GM19468 (cell line): ENCODE measurements at regions not wholly inside any gene's neighbourhood (a gene's known extent, or its start where the extent isn't known, plus 50 kb on each side); places are given as distances from the start of the nearest gene placed in this dataset.

ENCODE experiments used
- ATAC-seq: cut with Tn5 transposase; IDR thresholded peaks from one replicate; pipeline ENCODE4 v1.9.1; 2021; ENCODE audit warnings: mild to moderate bottlenecking, moderate library complexity, moderate number of reproducible peaks; ENCODE audit not compliant: unreplicated experiment; ENCODE audit errors: extremely low read depth

DNA sequence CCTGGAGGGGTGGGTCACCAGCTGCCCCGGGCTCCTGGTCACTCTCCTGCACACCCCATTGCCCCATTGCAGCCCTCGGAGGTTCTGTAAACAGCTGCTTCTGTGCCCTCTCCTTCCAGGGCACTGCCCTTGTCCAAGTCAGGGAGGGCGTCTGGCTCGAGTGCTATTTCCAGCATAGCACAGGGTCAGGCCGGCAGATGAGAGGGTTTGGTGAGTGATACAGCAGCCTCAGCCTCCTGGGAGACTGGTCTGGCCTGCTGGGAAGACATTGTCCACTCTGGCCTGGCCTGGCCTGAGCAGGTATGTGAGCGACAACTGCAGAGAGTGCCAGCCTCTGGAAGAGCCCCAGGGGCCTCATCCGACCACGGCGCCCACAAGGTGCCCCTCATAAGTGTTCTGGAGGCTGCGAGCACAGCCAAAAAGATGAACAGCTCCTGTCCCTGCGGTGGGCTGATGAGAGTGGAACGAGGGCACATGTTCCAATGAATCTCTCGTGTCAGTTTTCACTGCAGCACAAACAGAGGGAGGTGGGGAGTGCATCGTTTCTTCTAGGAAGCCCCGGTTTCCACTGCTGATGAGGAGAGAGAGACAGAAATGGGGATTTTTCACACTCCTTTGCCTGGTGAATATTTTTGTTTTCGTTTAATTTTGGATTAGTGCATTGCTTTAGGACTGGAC lies 105.8 kb upstream of the SDK2 start:
- no peak for ATAC-seq

DNA sequence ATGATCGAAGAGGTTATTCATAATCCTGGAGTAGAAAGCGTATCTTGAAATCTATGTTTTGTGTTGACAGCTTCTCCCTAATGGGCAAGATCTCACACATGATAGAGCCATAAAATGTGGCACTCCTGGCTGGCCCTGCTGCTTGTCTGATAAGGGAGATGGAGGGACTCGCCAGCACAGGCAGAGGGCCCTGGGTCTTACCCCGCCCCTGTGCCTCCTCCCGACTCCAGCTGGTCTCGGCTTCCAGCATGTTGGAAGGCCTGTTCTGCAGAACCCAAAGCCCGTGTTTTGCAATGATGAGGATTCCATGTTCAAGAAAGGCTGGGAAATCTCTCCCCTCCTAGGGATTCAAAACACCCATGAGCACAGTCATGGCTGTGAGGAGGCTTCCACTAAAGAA lies 106.7 kb upstream of the SDK2 start:
- ATAC-seq: no peak

DNA sequence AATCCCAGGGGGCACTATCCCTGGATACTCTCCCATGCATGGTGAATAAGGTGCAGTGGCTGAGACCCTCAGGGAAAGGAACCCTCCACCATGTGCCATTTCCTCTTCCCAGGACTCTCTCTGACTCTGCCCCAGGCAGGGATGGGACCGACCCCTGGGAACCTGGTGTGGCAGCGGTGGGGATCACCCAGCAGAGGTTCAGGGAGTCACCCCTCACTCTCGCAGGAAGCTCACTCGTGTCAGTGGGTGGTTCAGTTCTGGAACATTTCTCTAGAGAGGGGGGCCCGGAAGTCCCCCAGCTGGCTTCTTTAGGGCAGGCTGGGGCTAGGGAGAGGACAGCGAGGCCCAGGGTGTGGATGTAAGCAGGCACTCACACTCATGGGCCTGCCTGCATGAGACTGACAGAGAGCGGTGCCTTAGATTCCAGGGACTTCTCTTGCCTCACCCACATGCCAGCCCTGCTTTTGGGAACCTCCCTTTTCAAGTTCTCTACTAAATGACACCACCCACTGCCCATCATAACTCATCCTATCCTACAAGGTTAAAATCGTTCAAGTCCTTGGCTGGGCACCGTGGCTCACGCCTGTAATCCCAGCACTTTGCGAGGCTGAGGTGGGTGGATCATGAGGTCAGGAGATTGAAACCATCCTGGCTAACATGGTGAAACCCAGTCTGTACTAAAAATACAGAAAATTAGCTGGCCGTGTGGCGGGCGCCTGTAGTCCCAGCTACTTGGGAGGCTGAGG lies 109.7 kb upstream of the SDK2 start:
- no peak for ATAC-seq

DNA sequence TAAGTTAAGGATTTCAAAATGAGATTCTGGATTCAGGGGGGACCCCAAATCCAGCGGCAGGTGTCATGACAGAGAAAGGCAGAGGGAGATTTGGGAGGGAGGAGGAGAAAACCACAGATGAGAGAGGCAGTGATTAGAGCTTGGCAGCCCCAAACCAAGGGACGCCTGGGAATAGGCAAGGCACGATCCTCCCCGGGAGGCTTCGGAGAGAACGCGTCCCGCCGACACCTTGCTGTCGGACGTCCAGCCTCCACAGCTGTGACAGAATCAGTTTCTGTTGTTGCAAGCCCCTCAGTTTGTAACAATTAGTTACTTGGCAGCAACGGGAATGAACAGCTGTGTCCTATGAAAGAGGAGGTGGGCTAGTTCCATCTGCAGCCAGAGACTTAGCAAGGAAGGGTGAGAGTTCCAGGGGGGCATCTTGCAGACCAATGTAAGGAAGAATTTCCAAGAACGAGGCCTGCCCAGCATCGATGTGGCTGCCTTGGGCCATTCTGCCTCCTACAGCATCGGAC lies 110.7 kb upstream of the SDK2 start:
- ATAC-seq: no peak

DNA sequence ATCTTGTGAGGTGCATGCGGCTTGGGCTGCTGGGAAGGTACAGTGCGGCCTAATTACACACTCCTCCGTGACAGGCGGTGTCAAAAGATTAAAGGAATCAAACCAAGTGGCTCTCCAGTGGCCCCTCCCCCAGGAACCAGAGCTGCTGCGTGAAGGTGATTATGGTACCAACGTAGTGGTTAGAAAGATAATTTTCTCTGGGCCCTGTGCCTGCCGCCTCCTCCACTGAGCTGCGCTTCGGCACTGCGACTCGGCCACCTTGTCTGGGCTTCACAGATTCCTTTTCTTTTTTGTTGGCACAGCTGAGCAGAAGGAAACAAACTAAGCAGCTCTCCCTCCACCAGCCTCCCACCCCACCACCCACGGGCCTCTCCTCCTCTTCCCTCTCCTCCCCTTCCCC lies 113.2 kb upstream of the SDK2 start:
- ATAC-seq: no peak

DNA sequence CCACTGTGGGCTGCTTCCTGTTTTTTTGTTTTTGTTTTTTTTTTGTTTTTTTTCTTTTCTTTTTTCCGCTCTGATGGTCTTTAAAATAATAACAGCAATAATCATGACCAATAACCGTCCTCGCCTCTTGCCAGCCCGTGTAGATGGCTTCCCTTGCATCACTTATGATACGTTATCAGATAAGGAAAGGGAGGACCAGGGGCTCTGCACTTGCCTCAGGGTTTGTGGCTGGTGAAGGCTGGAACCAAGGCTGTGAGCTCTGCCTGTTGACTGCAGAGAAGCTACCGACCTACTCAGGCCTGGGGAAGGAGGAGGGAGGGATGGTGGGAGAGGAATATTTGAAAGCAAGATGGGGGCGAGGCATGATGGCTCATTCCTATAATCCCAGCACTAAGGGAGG lies 114.0 kb upstream of the SDK2 start:
- ATAC-seq: no peak

DNA sequence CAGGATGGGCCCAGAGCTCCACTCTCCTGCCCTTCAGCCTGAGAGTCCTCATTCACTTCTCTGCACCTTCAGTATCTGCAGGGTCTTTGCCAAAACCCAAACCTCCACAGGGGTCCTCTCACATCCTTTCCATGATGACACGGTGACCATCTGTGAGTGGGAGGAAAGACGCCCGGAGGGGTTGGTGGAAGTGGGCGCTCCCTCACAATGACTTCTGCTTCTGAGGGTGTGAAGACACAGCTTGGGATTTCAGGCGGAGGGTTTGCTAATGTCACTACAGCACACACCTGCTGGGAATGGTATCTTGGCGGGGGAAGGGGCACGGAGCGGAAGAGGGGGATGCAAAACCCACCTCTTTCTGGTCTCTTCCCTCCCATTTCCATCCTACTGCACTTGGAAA lies 115.1 kb upstream of the SDK2 start:
- no peak for ATAC-seq

DNA sequence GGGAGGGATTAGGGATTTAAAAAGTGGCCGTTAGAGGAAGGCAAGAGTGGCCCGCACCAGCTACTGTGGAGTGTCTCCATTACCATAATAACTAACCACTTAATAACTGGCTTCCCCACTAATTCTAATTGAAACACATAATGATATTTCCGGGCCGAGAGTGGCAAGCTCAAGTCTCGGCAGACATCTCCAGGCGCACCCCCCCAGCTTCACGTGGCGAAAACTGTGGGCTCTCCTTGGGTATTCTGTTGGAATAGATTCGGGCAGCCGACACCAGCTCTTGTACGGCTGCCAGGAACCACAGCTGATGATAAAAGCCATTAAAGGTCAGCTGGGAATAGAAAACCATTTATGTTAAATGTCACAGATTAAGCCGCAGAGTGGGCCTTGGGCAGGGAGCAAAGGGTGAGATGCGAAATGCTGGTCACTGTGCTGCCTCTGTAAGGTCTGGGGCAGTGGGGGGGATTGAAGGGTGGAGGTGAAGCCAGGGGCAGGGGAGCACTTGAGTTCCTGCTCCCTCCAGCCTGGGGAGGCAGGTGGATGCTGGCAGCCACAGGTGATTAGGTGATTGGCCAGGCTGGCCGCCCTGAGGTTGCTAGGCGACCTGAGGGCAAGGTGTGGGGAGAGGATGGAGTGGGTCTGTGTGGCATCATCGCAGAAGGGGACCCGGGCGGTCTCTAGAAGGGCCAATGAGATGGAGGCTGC lies 115.6 kb upstream of the SDK2 start:
- no peak for ATAC-seq

DNA sequence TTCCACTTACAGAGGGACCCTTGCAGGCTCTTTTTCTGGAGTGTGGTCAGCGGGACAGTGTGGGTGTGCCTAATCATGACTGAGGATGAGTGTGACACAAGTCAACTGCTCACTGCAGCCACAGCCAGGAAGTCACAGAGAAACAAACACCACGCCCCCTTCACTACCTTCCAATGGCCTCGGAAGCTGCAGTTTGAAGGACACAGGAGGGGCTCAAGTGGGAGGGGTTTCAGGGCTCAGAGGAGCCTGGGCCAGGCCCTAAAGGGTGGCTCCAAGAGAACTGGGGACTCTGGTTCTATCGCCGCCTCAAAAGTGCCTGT lies 116.2 kb upstream of the SDK2 start:
- no peak for ATAC-seq

DNA sequence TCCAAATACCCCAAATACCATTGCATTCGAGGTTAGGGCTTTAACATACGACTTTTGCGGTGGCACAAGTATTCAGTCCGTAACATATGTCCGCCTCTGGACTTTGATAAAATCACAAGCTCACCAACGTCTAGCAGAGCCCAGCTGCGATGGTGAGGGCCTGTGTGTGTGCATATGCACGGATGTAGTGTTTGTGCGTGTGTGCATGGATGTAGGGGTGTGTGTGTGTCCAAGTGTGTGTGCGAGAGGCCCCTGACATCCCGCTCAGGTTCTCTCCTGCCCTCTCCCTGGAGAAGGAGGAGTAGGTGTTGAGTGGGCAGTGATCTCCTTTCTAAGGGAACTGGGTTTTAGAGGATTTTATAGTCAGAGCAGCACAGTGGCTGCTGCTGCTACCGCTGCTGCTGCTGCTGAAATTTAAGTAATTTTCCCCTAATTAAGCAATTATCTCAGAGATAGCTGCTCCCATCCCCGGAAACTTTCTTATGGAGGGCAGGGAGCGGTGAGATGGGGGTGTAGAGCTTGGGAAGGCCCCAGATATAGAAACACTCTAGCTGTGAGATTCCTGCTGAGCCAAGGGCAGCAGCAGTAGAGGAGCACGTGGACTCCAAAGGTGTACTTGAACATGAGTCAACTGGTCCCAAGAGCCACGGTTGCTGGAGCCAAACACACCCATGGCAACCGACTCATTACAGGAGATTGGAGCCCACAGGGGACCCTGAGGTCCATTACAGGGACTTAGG lies 121.7 kb upstream of the SDK2 start:
- no peak for ATAC-seq

DNA sequence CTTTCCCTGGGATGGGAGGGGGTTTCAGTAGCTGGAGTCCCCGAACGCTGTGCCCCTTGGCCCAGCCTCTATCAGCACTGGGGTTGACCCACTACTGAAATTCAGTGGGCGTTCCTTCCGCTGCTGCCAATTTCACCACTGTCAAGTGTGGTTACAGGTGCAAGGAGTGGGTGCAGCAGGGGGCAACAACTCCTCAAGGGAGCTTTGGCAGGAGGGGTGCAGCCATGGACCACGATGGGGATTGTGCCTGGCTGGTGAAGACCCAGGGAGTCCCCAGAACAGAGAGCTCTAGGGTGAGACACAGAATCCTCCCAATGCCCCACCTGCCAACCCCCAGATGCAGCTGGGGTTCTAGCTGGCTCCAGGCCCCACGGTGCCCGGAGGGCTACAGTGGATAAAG lies 123.5 kb upstream of the SDK2 start:
- ATAC-seq: no peak

DNA sequence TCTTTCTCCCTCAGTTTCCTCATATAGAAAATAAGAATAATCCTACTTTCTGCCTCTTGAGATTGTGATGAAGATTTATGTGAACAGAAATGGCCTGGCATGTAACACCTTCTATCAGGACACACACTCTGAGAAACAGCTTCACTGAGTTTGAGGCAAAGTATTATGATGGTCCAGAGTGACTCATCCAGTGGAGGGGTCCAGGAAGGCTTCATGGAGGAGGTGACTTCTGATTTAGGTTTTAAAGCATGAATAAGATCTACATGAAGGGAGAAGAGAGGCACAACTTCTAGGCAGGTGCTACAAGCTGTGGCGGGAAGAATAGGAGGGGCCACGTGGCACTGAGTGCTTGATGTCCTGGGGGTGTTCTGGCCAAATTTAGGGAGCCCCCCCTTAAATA lies 124.4 kb upstream of the SDK2 start:
- ATAC-seq: no peak

DNA sequence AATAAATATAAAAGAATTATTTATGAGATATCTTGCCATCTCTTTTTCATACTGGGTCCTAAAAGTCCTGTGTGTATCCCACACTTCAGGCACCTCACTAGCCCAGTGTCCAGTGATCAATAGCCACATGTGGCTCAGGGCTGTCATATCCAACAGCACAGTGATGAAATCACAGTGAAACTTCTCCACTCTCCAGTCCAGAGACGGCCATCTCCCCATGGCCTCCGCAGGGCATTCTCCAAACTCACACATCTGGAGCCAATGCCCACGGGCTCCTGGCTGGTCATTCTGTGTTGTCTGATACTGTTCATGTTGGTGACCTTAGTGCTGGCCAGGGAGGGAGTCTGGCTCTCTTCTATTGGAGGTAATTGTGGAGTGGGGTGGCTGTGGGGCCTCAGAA lies 125.2 kb upstream of the SDK2 start:
- no peak for ATAC-seq

DNA sequence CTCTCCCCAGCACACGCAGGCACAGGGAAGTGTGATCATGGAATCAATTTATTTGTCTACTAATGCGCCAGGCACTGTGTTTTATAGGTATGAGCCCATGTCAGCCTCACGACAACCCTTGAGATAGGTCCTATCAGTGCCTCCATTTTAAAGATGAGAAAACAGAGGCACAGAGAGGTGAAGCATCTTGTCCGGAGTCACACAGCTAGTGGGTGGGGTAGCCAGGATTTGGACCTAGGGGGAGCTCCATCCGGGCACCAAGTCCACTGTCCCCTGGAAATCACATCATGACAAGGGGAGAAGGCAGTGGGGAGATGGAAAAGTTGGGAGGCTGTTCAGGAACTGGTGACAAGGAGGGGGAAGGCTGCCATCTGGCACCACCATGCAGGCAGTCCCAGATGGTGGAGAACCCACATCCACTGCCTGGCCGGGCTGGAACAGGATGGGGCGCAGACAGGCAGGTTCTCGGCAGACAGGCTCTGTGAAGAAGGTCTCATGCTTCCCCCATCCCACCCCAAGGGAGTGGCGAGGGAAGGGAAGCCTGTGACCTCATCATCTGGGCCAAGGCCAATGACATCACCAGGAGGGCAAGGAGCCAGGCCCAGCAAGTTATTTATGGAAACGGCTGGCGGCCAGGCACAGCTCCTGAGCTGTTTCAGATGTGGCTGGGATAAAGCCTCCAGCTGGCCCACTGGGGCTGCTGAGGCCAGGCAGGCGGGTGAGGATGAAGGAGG lies 126.0 kb upstream of the SDK2 start:
- ATAC-seq: no peak

DNA sequence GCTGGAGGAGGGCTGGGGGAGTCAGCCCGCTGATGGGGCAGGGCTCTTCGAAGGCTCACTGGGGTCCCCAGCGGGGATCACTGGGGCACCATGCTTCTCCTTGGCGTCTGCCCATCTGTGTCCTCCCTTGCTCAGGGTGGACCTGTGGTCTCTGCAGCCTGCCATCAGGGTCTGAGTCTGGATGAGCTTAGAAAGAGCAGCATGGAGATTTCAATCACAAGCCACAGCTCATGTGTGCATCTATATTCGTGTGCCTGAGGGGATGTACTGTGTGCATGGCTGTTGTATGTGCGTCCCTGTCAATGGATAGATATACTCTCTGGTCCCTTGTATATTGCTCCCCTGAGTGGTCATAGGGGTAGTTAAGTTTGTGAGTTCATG lies 126.6 kb upstream of the SDK2 start:
- ATAC-seq: no peak

DNA sequence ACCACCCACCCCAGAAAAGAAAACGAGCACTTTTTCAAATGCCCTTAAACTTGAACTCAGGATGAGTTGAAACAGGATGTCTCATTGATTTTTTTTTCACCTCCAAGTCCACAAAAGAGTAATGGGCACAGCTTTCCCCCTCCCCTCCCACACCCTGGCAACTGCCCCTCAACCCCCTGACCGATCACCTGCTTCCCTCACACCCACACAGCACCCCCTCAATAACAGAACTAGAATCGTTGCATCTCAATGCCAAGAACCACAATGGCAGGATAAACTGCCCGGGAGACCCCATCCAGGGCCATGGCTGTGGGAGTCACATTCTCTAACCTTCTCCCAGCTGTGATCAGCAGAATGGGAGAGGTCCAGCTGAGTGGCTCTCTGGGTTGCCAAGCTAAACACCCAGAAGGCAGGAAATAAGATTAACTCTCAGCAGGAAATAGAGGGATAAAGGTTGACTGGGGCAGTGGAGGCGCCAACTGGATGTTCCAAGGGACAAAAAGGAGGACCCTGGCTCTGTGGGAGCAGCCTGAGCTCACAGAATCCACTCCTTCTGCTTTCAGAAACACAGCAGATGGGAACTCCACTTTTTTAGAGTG lies 128.0 kb upstream of the SDK2 start:
- ATAC-seq: no peak

DNA sequence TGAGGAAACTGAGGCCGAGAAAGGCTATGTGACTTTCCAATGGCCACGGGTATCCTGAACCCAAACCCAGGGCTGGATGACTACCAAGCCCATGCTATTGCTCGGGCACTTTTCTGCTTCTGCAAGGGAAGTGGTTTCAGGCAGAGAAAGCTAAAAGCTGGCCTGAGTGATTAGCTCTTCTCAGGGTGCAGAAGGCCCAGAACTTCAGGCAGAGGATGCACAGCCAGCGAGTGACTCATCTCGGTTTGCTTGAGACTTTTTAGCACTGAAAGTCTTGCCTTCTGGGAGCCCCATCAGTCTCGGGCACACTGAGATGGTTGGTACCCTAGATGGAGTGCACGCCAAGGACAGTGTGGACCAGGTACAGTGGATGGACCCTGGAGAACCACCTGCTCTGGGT lies 129.5 kb upstream of the SDK2 start:
- no peak for ATAC-seq

DNA sequence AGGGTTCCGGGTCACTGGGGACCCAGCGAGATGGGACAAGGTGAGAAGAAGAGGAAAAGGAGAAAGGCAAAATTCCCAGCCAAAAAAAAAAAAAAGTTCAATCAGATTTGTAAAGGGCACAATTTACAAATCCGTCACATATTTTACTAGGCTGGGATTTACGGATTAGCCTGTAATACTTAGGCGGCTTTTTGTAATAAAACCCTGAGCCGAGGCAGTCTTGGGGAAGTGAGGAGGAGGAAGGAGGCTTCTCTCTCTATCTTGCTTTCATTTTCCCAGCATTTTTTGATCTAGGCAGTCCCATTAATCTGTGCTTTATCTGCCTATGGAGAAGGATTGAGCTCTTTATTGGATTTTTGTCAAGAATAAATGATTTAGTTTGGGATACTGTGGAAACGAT lies 130.6 kb upstream of the SDK2 start:
- ATAC-seq: no peak

DNA sequence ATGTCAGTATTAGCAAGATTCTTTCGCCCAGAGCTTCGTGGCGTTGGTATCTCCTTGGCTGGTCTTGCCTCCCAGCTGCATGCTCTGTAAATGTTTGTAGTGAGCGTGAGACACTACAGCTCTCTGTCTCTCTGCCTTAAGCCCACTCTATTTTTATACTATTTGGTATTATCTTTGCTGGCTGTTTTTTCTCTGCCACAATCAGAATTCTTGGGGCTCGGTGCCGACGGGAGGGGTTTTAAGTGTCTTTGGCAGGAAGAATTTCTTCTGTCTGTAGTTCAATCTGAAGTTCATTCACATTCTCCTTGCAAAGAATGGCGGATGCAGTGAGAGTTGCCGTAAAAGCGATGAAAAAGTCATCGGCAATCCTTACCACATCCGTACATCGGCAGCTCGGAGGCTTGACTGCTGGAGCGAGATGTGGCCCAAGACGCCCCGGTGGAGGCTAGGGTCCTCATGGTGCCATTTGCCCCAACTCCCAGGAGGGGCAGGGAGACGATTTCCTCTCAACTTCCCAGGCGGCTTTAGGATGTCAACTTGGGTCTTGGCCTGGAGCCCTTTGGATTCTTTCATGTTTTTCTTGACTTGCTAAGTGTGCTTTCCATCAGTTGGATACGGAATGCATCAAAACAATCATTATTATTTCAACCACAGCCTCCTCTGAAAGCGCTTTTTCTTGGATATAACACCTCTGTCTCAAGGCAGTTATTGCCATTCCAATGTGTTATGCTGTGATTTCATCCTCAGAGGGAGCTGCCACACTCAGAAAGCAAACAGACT lies 132.3 kb upstream of the SDK2 start:
- no peak for ATAC-seq
